Fibroblast of lung (primary cell): ENCODE measurements at regions not wholly inside any gene's neighbourhood (a gene's known extent, or its start where the extent isn't known, plus 50 kb on each side); places are given as distances from the start of the nearest gene placed in this dataset.
"Not testable (repeated sequence)": the region's sequence is repeated elsewhere in the genome, so short reads cannot be mapped to it uniquely, and the experiment has no call there.

Experiments
- DNase-seq, 2 donors: peaks; one replicate each; pipeline versions ENCODE4 v3.0.0 to v3.0.0-alpha.2; 2010; ENCODE audit warnings: low read depth in 2 of 2
- H2AFZ ChIP-seq: 2 replicates; pipeline ENCODE4 v1.5.1; 2012; ENCODE audit warnings: low read length, control low read depth, inconsistent platforms
- H3K27ac ChIP-seq: 2 replicates; pipeline ENCODE4 v1.5.1; 2011; ENCODE audit warnings: low read length, control low read depth; ENCODE audit not compliant: insufficient read depth
- H3K27me3 ChIP-seq: 2 replicates; pipeline ENCODE4 v1.5.1; 2011; ENCODE audit warnings: mild to moderate bottlenecking, low read length; ENCODE audit not compliant: control insufficient read depth, insufficient read depth
- H3K36me3 ChIP-seq: 2 replicates; pipeline ENCODE4 v1.5.1; 2011; ENCODE audit warnings: low read length; ENCODE audit not compliant: control insufficient read depth, insufficient read depth
- H3K4me1 ChIP-seq: 2 replicates; pipeline ENCODE4 v1.5.1; 2011; ENCODE audit warnings: low read length; ENCODE audit not compliant: control insufficient read depth, insufficient read depth; ENCODE audit errors: extremely low read depth
- H3K4me2 ChIP-seq: 2 replicates; pipeline ENCODE4 v1.5.1; 2011; ENCODE audit warnings: low read length, control low read depth; ENCODE audit not compliant: insufficient read depth; ENCODE audit errors: extremely low read depth
- H3K4me3 ChIP-seq, 4 experiments: fragments of 200-600 bp in 1 of 4; sonication (generic) in 1 of 4; replicated peaks in 1 of 4; 2 replicates each; pipeline ENCODE4 v1.5.1; 2011 to 2016; ENCODE audit warnings: low read length in 4 of 4, low read depth in 3 of 4, mild to moderate bottlenecking in 3 of 4, control low read depth in 2 of 4, inconsistent platforms in 1 of 4, mixed read lengths in 1 of 4; ENCODE audit not compliant: insufficient read depth in 1 of 4; ENCODE audit errors: control extremely low read depth in 1 of 4
- H3K79me2 ChIP-seq: 2 replicates; pipeline ENCODE4 v1.5.1; 2012; ENCODE audit warnings: mild to moderate bottlenecking, low read length, inconsistent platforms; ENCODE audit not compliant: control insufficient read depth, insufficient read depth
- H3K9ac ChIP-seq: 2 replicates; pipeline ENCODE4 v1.5.1; 2011; ENCODE audit warnings: mild to moderate bottlenecking, low read length, control low read depth; ENCODE audit not compliant: insufficient read depth
- H3K9me3 ChIP-seq: 2 replicates; pipeline ENCODE4 v1.5.1; 2012; ENCODE audit warnings: low read depth, low read length; ENCODE audit not compliant: control insufficient read depth, insufficient read depth
- H4K20me1 ChIP-seq: 2 replicates; pipeline ENCODE4 v1.5.1; 2011; ENCODE audit warnings: low read length; ENCODE audit not compliant: control insufficient read depth, insufficient read depth; ENCODE audit errors: extremely low read depth
- CTCF ChIP-seq, 2 donors: IDR thresholded peaks in 1 of 2; conservative IDR thresholded peaks in 1 of 2; 1 replicate in 1 of 2; 2 replicates in 1 of 2; pipeline ENCODE4 v1.5.1; 2011 to 2012; ENCODE audit warnings: low read length in 2 of 2, control low read depth in 1 of 2, inconsistent platforms in 1 of 2, low read depth in 1 of 2, mild to moderate bottlenecking in 1 of 2
- EZH2 ChIP-seq: IDR thresholded peaks from 2 replicates; pipeline ENCODE4 v1.5.1; 2012; ENCODE audit warnings: low read length, control low read depth, mild to moderate bottlenecking; ENCODE audit errors: missing control alignments

GRCh38 chr12:91455321-91455720 lies 272.7 kb upstream of the DCN start:
- no peak overlapping the region for H3K9ac ChIP-seq
- H3K9me3 ChIP-seq: no peaks in the 10 kb centered on the region
- H3K4me1 ChIP-seq: no peaks in the 10 kb centered on the region
- H3K27me3 ChIP-seq: no peaks in the 10 kb centered on the region
- no peaks in the 10 kb centered on the region for H4K20me1 ChIP-seq
- TF ChIP-seq CTCF (conservative IDR thresholded peaks at IDR 0.05 in 1 of 2, IDR thresholded peaks at IDR 0.05 in 1 of 2; ENCODE audit: low read depth in 1 of 2, low read length in 2 of 2) (no peak), EZH2 (no peak)
- H3K79me2 ChIP-seq: no peaks in the 10 kb centered on the region
- H3K4me3 ChIP-seq: no peak overlapping the region
- H3K4me2 ChIP-seq: no peak overlapping the region
- no peak for DNase-seq
- no peak overlapping the region for H3K27ac ChIP-seq
- no peaks in the 10 kb centered on the region for H3K36me3 ChIP-seq
- no peak overlapping the region for H2AFZ ChIP-seq

GRCh38 chr12:91454179-91454578 lies 271.6 kb upstream of the DCN start:
- H3K9ac ChIP-seq: no peak overlapping the region
- TF ChIP-seq CTCF (conservative IDR thresholded peaks at IDR 0.05 in 1 of 2, IDR thresholded peaks at IDR 0.05 in 1 of 2; ENCODE audit: low read depth in 1 of 2, low read length in 2 of 2) (no peak), EZH2 (no peak)
- no peak overlapping the region for H3K27ac ChIP-seq

GRCh38 chr12:91452464-91452863 lies 269.8 kb upstream of the DCN start:
- not testable (repeated sequence) for DNase-seq, H3K27me3 ChIP-seq, H4K20me1 ChIP-seq, H3K4me1 ChIP-seq, H2AFZ ChIP-seq, H3K36me3 ChIP-seq, H3K27ac ChIP-seq, H3K9me3 ChIP-seq, H3K4me2 ChIP-seq, H3K9ac ChIP-seq, H3K4me3 ChIP-seq, H3K79me2 ChIP-seq

More at GRCh38 chr12:91454179-91454578, 271.6 kb upstream of the DCN start:
- no peaks in the 10 kb centered on the region for H3K9me3 ChIP-seq
- H3K4me1 ChIP-seq: no peaks in the 10 kb centered on the region
- no peaks in the 10 kb centered on the region for H3K79me2 ChIP-seq
- no peaks in the 10 kb centered on the region for H3K27me3 ChIP-seq
- no peaks in the 10 kb centered on the region for H4K20me1 ChIP-seq
- H3K4me2 ChIP-seq: no peak overlapping the region
- H3K36me3 ChIP-seq: no peaks in the 10 kb centered on the region
- no peak overlapping the region for H2AFZ ChIP-seq
- no peak for DNase-seq
- H3K4me3 ChIP-seq: no peak overlapping the region
